Activated CD4-positive, alpha-beta T cell treated with anti-CD3 and anti-CD28 coated beads, Interleukin-2, amount 10 ng/mL, durations not matched to agents 24 days and 14 days (primary cell): ENCODE measurements at regions not wholly inside any gene's neighbourhood (a gene's known extent, or its start where the extent isn't known, plus 50 kb on each side); places are given as distances from the start of the nearest gene placed in this dataset.

Experiments
- DNase-seq: peaks from one replicate; pipeline ENCODE4 v3.0.0; 2022
- H3K27ac Mint-ChIP-seq: one replicate; pipeline ENCODE4 v1.8.0; 2022; ENCODE audit warnings: mild to moderate bottlenecking, mixed read lengths
- H3K27me3 Mint-ChIP-seq: one replicate; pipeline ENCODE4 v1.8.0; 2022; ENCODE audit warnings: mixed read lengths
- H3K36me3 Mint-ChIP-seq: one replicate; pipeline ENCODE4 v1.8.0; 2022; ENCODE audit warnings: low read depth, mild to moderate bottlenecking, mixed read lengths
- H3K4me1 Mint-ChIP-seq: one replicate; pipeline ENCODE4 v1.8.0; 2021; ENCODE audit warnings: mixed read lengths
- H3K4me3 Mint-ChIP-seq: one replicate; pipeline ENCODE4 v1.8.0; 2022; ENCODE audit warnings: mild to moderate bottlenecking, moderate library complexity, mixed read lengths
- H3K9me3 Mint-ChIP-seq: one replicate; pipeline ENCODE4 v1.8.0; 2021; ENCODE audit warnings: mixed read lengths
- intact Hi-C: fragments of 100-400 bp; cut with micrococcal nuclease; formaldehyde crosslinking; loops from one replicate; pipeline ENCODE4 v1.15.1; 2023

- H3K27ac Mint-ChIP-seq = no peak overlapping the region
- DNase-seq = no peak
- no peaks in the 10 kb centered on the region for H3K27me3 Mint-ChIP-seq
- H3K9me3 Mint-ChIP-seq = no peaks in the 10 kb centered on the region
- H3K36me3 Mint-ChIP-seq = no peaks in the 10 kb centered on the region
- intact Hi-C loops = no loop called here
- H3K4me1 Mint-ChIP-seq = no peaks in the 10 kb centered on the region
- no peak overlapping the region for H3K4me3 Mint-ChIP-seq
These were observed 313.5 kb downstream of the EPHA7 start for GRCh38 chr6:93105907-93106306.

GRCh38 chr6:93105017-93105416, 314.3 kb downstream of the EPHA7 start:
- no peaks in the 10 kb centered on the region for H3K4me1 Mint-ChIP-seq
- no peak for DNase-seq
- H3K27me3 Mint-ChIP-seq = no peaks in the 10 kb centered on the region
- intact Hi-C loops = no loop called here
- no peaks in the 10 kb centered on the region for H3K9me3 Mint-ChIP-seq
- H3K4me3 Mint-ChIP-seq = no peak overlapping the region
- no peaks in the 10 kb centered on the region for H3K36me3 Mint-ChIP-seq
- no peak overlapping the region for H3K27ac Mint-ChIP-seq

GRCh38 chr6:93104195-93104817, 315.1 kb downstream of the EPHA7 start:
- intact Hi-C loops = no loop called here

GRCh38 chr6:93088621-93089501, 330.5 kb downstream of the EPHA7 start:
- no peak for DNase-seq
- no peak overlapping the region for H3K4me3 Mint-ChIP-seq

More at GRCh38 chr6:93104195-93104817, 315.1 kb downstream of the EPHA7 start:
- Mint-ChIP-seq H3K27ac (no peak overlapping the region), H3K36me3 (no peaks in the 10 kb centered on the region), H3K4me3 (no peak overlapping the region), H3K27me3 (no peaks in the 10 kb centered on the region), H3K4me1 (no peaks in the 10 kb centered on the region), H3K9me3 (no peaks in the 10 kb centered on the region)
- no peak for DNase-seq

GRCh38 chr6:93087606-93088005, 331.8 kb downstream of the EPHA7 start:
- H3K27ac Mint-ChIP-seq = no peak overlapping the region
- intact Hi-C loops = no loop called here
- H3K9me3 Mint-ChIP-seq = no peaks in the 10 kb centered on the region

More at GRCh38 chr6:93088621-93089501, 330.5 kb downstream of the EPHA7 start:
- H3K27ac Mint-ChIP-seq = no peak overlapping the region
- intact Hi-C loops = no loop called here
- no peaks in the 10 kb centered on the region for H3K27me3 Mint-ChIP-seq
- H3K4me1 Mint-ChIP-seq = no peaks in the 10 kb centered on the region
- no peaks in the 10 kb centered on the region for H3K36me3 Mint-ChIP-seq
- H3K9me3 Mint-ChIP-seq = no peaks in the 10 kb centered on the region

GRCh38 chr6:93086351-93086750, 333.0 kb downstream of the EPHA7 start:
- Mint-ChIP-seq H3K4me1 (no peaks in the 10 kb centered on the region), H3K27ac (no peak overlapping the region), H3K9me3 (no peaks in the 10 kb centered on the region), H3K27me3 (no peaks in the 10 kb centered on the region), H3K36me3 (no peaks in the 10 kb centered on the region), H3K4me3 (no peak overlapping the region)
- DNase-seq = no peak
- intact Hi-C loops = no loop called here

More at GRCh38 chr6:93087606-93088005, 331.8 kb downstream of the EPHA7 start:
- Mint-ChIP-seq H3K36me3 (no peaks in the 10 kb centered on the region), H3K27me3 (no peaks in the 10 kb centered on the region), H3K4me1 (no peaks in the 10 kb centered on the region), H3K4me3 (no peak overlapping the region)
- DNase-seq = no peak

GRCh38 chr6:93083337-93084230, 335.8 kb downstream of the EPHA7 start:
- Mint-ChIP-seq H3K9me3 (no peaks in the 10 kb centered on the region), H3K4me3 (no peak overlapping the region), H3K36me3 (no peaks in the 10 kb centered on the region), H3K27ac (no peak overlapping the region), H3K27me3 (no peaks in the 10 kb centered on the region), H3K4me1 (no peaks in the 10 kb centered on the region)
- intact Hi-C loops = no loop called here
- no peak for DNase-seq

GRCh38 chr6:93081901-93082300, 337.5 kb downstream of the EPHA7 start:
- Mint-ChIP-seq H3K27me3 (no peaks in the 10 kb centered on the region), H3K36me3 (no peaks in the 10 kb centered on the region), H3K4me3 (no peak overlapping the region), H3K27ac (no peak overlapping the region), H3K9me3 (no peaks in the 10 kb centered on the region), H3K4me1 (no peaks in the 10 kb centered on the region)
- no peak for DNase-seq
- intact Hi-C loops = no loop called here

GRCh38 chr6:93079061-93079460, 340.3 kb downstream of the EPHA7 start:
- Mint-ChIP-seq H3K9me3 (no peaks in the 10 kb centered on the region), H3K4me1 (no peaks in the 10 kb centered on the region)
- intact Hi-C loops = no loop called here

GRCh38 chr6:93073811-93074210, 345.5 kb downstream of the EPHA7 start:
- H3K27ac Mint-ChIP-seq = no peak overlapping the region
- DNase-seq = no peak

More at GRCh38 chr6:93079061-93079460, 340.3 kb downstream of the EPHA7 start:
- Mint-ChIP-seq H3K27ac (no peak overlapping the region), H3K27me3 (no peaks in the 10 kb centered on the region), H3K4me3 (no peak overlapping the region), H3K36me3 (no peaks in the 10 kb centered on the region)
- no peak for DNase-seq

GRCh38 chr6:93069856-93070255, 349.5 kb downstream of the EPHA7 start:
- DNase-seq = no peak
- Mint-ChIP-seq H3K4me1 (no peaks in the 10 kb centered on the region), H3K36me3 (no peaks in the 10 kb centered on the region), H3K27ac (no peak overlapping the region), H3K27me3 (no peaks in the 10 kb centered on the region), H3K4me3 (no peak overlapping the region), H3K9me3 (no peaks in the 10 kb centered on the region)
- intact Hi-C loops = no loop called here

More at GRCh38 chr6:93073811-93074210, 345.5 kb downstream of the EPHA7 start:
- intact Hi-C loops = no loop called here
- no peaks in the 10 kb centered on the region for H3K36me3 Mint-ChIP-seq
- no peaks in the 10 kb centered on the region for H3K9me3 Mint-ChIP-seq
- no peaks in the 10 kb centered on the region for H3K27me3 Mint-ChIP-seq
- no peaks in the 10 kb centered on the region for H3K4me1 Mint-ChIP-seq
- H3K4me3 Mint-ChIP-seq = no peak overlapping the region

GRCh38 chr6:93059911-93060310, 359.4 kb downstream of the EPHA7 start:
- no peak for DNase-seq
- Mint-ChIP-seq H3K9me3 (no peaks in the 10 kb centered on the region), H3K27me3 (no peaks in the 10 kb centered on the region), H3K4me3 (no peak overlapping the region), H3K36me3 (no peaks in the 10 kb centered on the region), H3K27ac (no peak overlapping the region), H3K4me1 (no peaks in the 10 kb centered on the region)
- intact Hi-C loops = no loop called here

- Mint-ChIP-seq H3K27ac (no peak overlapping the region), H3K36me3 (no peaks in the 10 kb centered on the region), H3K4me3 (no peak overlapping the region), H3K27me3 (no peaks in the 10 kb centered on the region), H3K4me1 (no peaks in the 10 kb centered on the region), H3K9me3 (no peaks in the 10 kb centered on the region)
- no peak for DNase-seq
- intact Hi-C loops = no loop called here
These were observed 361.8 kb downstream of the EPHA7 start for GRCh38 chr6:93057584-93057983.

- Mint-ChIP-seq H3K27ac (no peak overlapping the region), H3K27me3 (no peaks in the 10 kb centered on the region), H3K4me3 (no peak overlapping the region), H3K9me3 (no peaks in the 10 kb centered on the region), H3K36me3 (no peaks in the 10 kb centered on the region), H3K4me1 (no peaks in the 10 kb centered on the region)
- no peak for DNase-seq
- intact Hi-C loops = no loop called here
These were observed 371.0 kb downstream of the EPHA7 start for GRCh38 chr6:93048381-93048780.
